ENCODE measurements at regions not wholly inside any gene's neighbourhood (a gene's known extent, or its start where the extent isn't known, plus 50 kb on each side); places are given as distances from the start of the nearest gene placed in this dataset.
"Not testable (repeated sequence)": the region's sequence is repeated elsewhere in the genome, so short reads cannot be mapped to it uniquely, and the experiment has no call there.

DNA sequence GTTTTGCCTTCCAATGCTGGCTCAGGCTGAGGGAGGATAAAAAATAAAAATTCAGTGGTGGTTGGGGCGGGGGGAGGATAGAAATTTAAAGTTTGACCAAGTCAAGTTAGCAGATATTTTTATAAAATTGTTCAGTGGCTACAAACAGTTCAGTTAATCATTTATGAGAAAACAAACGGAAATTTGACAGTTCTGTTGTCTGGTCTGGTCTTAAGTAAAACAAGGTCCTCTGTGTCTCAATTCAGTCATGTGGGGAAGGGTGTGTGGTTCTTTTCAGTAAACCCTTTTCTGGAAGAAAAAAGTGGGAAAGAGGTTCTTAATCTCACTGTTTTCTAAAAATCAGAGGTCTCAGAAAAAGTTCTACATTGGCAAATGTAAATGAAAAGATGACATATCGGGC is 409.1 kb upstream of the SPANXN4 start (continued):
- TF ChIP-seq, protein P1, sequence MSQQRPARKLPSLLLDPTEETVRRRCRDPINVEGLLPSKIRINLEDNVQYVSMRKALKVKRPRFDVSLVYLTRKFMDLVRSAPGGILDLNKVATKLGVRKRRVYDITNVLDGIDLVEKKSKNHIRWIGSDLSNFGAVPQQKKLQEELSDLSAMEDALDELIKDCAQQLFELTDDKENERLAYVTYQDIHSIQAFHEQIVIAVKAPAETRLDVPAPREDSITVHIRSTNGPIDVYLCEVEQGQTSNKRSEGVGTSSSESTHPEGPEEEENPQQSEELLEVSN (IDR thresholded peaks at IDR 0.05; ENCODE audit: borderline replicate concordance, low read depth): no peak
- TF ChIP-seq, protein P2, sequence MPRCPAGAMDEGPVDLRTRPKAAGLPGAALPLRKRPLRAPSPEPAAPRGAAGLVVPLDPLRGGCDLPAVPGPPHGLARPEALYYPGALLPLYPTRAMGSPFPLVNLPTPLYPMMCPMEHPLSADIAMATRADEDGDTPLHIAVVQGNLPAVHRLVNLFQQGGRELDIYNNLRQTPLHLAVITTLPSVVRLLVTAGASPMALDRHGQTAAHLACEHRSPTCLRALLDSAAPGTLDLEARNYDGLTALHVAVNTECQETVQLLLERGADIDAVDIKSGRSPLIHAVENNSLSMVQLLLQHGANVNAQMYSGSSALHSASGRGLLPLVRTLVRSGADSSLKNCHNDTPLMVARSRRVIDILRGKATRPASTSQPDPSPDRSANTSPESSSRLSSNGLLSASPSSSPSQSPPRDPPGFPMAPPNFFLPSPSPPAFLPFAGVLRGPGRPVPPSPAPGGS (IDR thresholded peaks at IDR 0.05): no peak
- TF ChIP-seq MAZ (IDR thresholded peaks at IDR 0.05; ENCODE audit: borderline replicate concordance, low read depth, low read length) (no peak), ZSCAN20 (CRISPR knock-in tag; IDR thresholded peaks at IDR 0.05) (no peak), RNF2 (IDR thresholded peaks at IDR 0.05; ENCODE audit: borderline replicate concordance, low read depth) (no peak), GATA3 (IDR thresholded peaks at IDR 0.05; ENCODE audit: borderline replicate concordance) (no peak)

DNA sequence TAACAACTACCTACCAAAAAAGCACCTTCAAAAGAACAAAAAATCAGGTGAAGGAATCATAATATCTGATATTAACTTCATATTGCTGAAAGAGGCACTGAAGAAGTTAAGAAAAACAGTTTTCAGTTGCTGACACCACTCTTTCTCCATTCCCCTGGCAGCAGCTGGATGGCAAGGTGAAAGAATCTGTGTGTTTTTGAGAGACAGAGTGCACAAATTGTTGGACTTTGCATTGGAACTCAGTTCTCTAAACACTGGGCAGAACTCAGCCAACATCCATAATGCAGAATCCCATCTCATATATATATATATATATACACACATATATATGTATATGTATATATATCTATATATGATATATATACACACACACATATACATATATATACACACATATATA is 408.3 kb upstream of the MAGEC2 start:
- ATAC-seq: no peak

DNA sequence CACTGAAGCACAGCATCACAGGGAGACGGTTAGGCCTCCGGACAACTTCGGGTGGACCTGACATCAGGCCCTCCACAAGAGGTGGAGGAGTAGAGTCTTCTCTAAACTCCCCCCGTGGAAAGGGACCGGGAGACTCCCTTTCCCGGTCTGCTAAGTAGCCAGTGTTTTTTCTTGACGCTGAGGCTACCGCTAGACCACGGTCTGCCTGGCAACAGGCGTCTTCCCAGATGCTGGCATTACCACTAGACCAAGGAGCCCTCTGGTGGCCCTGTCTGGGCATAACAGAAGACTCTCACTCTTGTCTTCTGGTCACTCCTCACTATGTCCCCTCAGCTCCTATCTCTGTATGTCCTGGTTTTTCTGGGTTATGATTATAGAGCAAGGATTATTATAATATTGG is 401.5 kb upstream of the MAGEC2 start:
- H3K4me3 ChIP-seq, H3K4me1 ChIP-seq, ATAC-seq, H3K27ac ChIP-seq, H3K9me3 ChIP-seq, CTCF ChIA-PET, H3K4me2 ChIP-seq, POLR2A ChIA-PET, FAIRE-seq: not testable (repeated sequence)
- WGBS (ENCODE audit: missing lambda C conversion rate): 4% methylated on average over 4 of the region's 10 CpGs
- TF ChIP-seq RAD21 (conservative IDR thresholded peaks at IDR 0.05 in 1 of 2, IDR thresholded peaks at IDR 0.05 in 1 of 2) (peak; percentile 31 to 37; a peak in 4 of 5 replicates), SMC3 (IDR thresholded peaks at IDR 0.05) (0 out of 3 replicates have a peak, but pooled peaks have one; percentile 22), RFX5 (IDR thresholded peaks at IDR 0.05) (peak; percentile 69; the same call in 1 of the 2 replicates)
- TF ChIP-seq, protein P3, sequence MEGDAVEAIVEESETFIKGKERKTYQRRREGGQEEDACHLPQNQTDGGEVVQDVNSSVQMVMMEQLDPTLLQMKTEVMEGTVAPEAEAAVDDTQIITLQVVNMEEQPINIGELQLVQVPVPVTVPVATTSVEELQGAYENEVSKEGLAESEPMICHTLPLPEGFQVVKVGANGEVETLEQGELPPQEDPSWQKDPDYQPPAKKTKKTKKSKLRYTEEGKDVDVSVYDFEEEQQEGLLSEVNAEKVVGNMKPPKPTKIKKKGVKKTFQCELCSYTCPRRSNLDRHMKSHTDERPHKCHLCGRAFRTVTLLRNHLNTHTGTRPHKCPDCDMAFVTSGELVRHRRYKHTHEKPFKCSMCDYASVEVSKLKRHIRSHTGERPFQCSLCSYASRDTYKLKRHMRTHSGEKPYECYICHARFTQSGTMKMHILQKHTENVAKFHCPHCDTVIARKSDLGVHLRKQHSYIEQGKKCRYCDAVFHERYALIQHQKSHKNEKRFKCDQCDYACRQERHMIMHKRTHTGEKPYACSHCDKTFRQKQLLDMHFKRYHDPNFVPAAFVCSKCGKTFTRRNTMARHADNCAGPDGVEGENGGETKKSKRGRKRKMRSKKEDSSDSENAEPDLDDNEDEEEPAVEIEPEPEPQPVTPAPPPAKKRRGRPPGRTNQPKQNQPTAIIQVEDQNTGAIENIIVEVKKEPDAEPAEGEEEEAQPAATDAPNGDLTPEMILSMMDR (IDR thresholded peaks at IDR 0.05): peak; percentile 29; the same call in 2 of the 3 replicates
- peak in 1 of 2 experiments; percentile 30 for DNase-seq (ENCODE audit: low read depth in 1 of 2, low spot score in 1 of 2)

More for the DNA sequence above, 408.3 kb upstream of the MAGEC2 start:
- H3K4me2 ChIP-seq: no peak overlapping the region
- CTCF ChIA-PET: no interaction called here
- TF ChIP-seq JUNB (IDR thresholded peaks at IDR 0.05): no peak
- TF ChIP-seq SREBF2 (IDR thresholded peaks at IDR 0.05): no peak
- TF ChIP-seq NPAS2 (CRISPR knock-in tag; IDR thresholded peaks at IDR 0.05; ENCODE audit: borderline replicate concordance): no peak
- no peak for TF ChIP-seq CBX2 (IDR thresholded peaks at IDR 0.05; ENCODE audit: borderline replicate concordance, low read depth)
- TF ChIP-seq POLR2A (IDR thresholded peaks at IDR 0.05; ENCODE audit: low read length): no peak
- TF ChIP-seq CBX8 (IDR thresholded peaks at IDR 0.05): no peak
- TF ChIP-seq CHD2 (IDR thresholded peaks at IDR 0.05; ENCODE audit: low read length, partially characterized antibody): no peak
- TF ChIP-seq, protein P4, sequence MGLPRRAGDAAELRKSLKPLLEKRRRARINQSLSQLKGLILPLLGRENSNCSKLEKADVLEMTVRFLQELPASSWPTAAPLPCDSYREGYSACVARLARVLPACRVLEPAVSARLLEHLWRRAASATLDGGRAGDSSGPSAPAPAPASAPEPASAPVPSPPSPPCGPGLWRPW (IDR thresholded peaks at IDR 0.05): no peak
- H3K9me3 ChIP-seq: no peaks in the 10 kb centered on the region
- H3K27ac ChIP-seq: no peak overlapping the region
- H3K4me3 ChIP-seq: no peak overlapping the region
- POLR2A ChIA-PET: no interaction called here
- no peak for DNase-seq (ENCODE audit: low read depth in 1 of 2, low spot score in 1 of 2)
- H3K4me1 ChIP-seq: no peaks in the 10 kb centered on the region
- no peak for FAIRE-seq

DNA sequence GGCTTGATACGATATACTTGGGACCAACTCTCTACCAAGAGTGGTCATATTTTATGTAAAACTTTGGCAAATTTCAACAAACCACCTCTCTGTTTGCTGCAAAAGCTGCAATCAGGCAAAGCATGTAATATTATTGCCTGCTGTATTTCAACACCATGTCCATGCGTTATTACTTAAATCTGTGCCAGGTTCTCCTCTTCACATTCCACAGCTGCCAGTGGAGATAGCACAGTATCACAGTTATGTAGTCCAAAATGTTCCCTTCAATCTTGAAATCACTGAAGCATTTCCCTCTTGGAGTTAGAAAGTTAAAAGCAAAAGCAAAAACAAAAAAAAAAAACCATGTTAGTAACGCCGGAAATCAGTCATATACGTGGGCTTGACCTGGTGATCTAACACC is 396.7 kb upstream of the MAGEC2 start:
- Histone ChIP-seq H3K27ac (no peak overlapping the region), H3K9me3 (no peaks in the 10 kb centered on the region), H3K4me3 (no peak overlapping the region), H3K4me2 (no peak overlapping the region), H3K4me1 (no peaks in the 10 kb centered on the region)
- POLR2A ChIA-PET: no interaction called here
- 37% methylated on average over 5 of the region's 5 CpGs for WGBS (ENCODE audit: missing lambda C conversion rate)
- CTCF ChIA-PET: interaction anchor here (1.7 kb wide), 1 partner anchor 1840 kb away, joined by 5 read pairs; no protein-coding TSS in a partner anchor
- FAIRE-seq: no peak
- no peak for ATAC-seq
- no peak for DNase-seq (ENCODE audit: low read depth in 1 of 2, low spot score in 1 of 2)
- TF ChIP-seq RNF2 (IDR thresholded peaks at IDR 0.05; ENCODE audit: borderline replicate concordance, low read depth) (no peak), MYC (IDR thresholded peaks at IDR 0.05; ENCODE audit: borderline replicate concordance, low read length) (no peak), GATA3 (IDR thresholded peaks at IDR 0.05; ENCODE audit: borderline replicate concordance) (no peak), EHMT2 (IDR thresholded peaks at IDR 0.05; ENCODE audit: low read depth) (no peak), FOSL2 (IDR thresholded peaks at IDR 0.05) (no peak), FOSL2 (CRISPR knock-in tag; IDR thresholded peaks at IDR 0.05) (no peak), HOXB13 (CRISPR knock-in tag; IDR thresholded peaks at IDR 0.05; ENCODE audit: low read depth) (no peak), MAFK (IDR thresholded peaks at IDR 0.05; ENCODE audit: partially characterized antibody) (no peak), BHLHE40 (IDR thresholded peaks at IDR 0.05; ENCODE audit: low read depth, low read length) (no peak), CHD2 (IDR thresholded peaks at IDR 0.05; ENCODE audit: low read length, partially characterized antibody) (no peak), HDAC2 (IDR thresholded peaks at IDR 0.05) (no peak), FOXS1 (CRISPR knock-in tag; IDR thresholded peaks at IDR 0.05) (no peak), MAZ (IDR thresholded peaks at IDR 0.05; ENCODE audit: borderline replicate concordance, low read depth, low read length) (no peak)
- TF ChIP-seq, protein P5, sequence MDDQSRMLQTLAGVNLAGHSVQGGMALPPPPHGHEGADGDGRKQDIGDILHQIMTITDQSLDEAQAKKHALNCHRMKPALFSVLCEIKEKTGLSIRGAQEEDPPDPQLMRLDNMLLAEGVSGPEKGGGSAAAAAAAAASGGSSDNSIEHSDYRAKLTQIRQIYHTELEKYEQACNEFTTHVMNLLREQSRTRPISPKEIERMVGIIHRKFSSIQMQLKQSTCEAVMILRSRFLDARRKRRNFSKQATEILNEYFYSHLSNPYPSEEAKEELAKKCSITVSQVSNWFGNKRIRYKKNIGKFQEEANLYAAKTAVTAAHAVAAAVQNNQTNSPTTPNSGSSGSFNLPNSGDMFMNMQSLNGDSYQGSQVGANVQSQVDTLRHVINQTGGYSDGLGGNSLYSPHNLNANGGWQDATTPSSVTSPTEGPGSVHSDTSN (IDR thresholded peaks at IDR 0.05): no peak
- TF ChIP-seq, protein P6, sequence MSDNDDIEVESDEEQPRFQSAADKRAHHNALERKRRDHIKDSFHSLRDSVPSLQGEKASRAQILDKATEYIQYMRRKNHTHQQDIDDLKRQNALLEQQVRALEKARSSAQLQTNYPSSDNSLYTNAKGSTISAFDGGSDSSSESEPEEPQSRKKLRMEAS (IDR thresholded peaks at IDR 0.05): no peak

Measured in A549 (cell line).